22Rv1 (cell line): ENCODE measurements at regions not wholly inside any gene's neighbourhood (a gene's known extent, or its start where the extent isn't known, plus 50 kb on each side); places are given as distances from the start of the nearest gene placed in this dataset.

Source experiments
- H3K27ac ChIP-seq: fragments of 450-650 bp; 2 replicates; pipeline ENCODE4 v1.5.1; 2017
- CTCF ChIP-seq: fragments of 450-650 bp; IDR thresholded peaks from 2 replicates; pipeline ENCODE4 v1.5.1; 2017; ENCODE audit warnings: mild to moderate bottlenecking
- ZFX ChIP-seq: fragments of 450-650 bp; IDR thresholded peaks from 2 replicates; pipeline ENCODE4 v1.6.1; 2017; ENCODE audit warnings: antibody characterized with exemption, borderline replicate concordance

GRCh38 chr2:41720331-41721251 is 327.2 kb upstream of the PKDCC start:
- H3K27ac ChIP-seq, result no peak overlapping the region
- TF ChIP-seq CTCF (no peak), ZFX (no peak)

GRCh38 chr2:41722668-41723369 is 325.0 kb upstream of the PKDCC start:
- no peak overlapping the region for H3K27ac ChIP-seq
- TF ChIP-seq CTCF (no peak), ZFX (no peak)

- no peak overlapping the region for H3K27ac ChIP-seq
- TF ChIP-seq CTCF, result no peak
- no peak for TF ChIP-seq ZFX
Measured at GRCh38 chr2:41723526-41723925, 324.3 kb upstream of the PKDCC start.

- TF ChIP-seq ZFX, result no peak
- no peak for TF ChIP-seq CTCF
- H3K27ac ChIP-seq, result no peak overlapping the region
Measured at GRCh38 chr2:41724465-41724864, 323.4 kb upstream of the PKDCC start.

- TF ChIP-seq CTCF (no peak), ZFX (no peak)
- H3K27ac ChIP-seq, result no peak overlapping the region
Measured at GRCh38 chr2:41725901-41726300, 321.9 kb upstream of the PKDCC start.

GRCh38 chr2:41726364-41726763 is 321.5 kb upstream of the PKDCC start:
- no peak overlapping the region for H3K27ac ChIP-seq
- TF ChIP-seq CTCF, result no peak
- TF ChIP-seq ZFX, result no peak

GRCh38 chr2:41727152-41727551 is 320.7 kb upstream of the PKDCC start:
- no peak overlapping the region for H3K27ac ChIP-seq
- TF ChIP-seq ZFX, result no peak
- no peak for TF ChIP-seq CTCF
